CD4-positive, alpha-beta T cell treated with Interleukin-4 for 4 hours (primary cell): ENCODE measurements at regions not wholly inside any gene's neighbourhood (a gene's known extent, or its start where the extent isn't known, plus 50 kb on each side); places are given as distances from the start of the nearest gene placed in this dataset.

Source experiments
- DNase-seq: peaks from one replicate; pipeline ENCODE4 v3.0.0-alpha.2; 2020

DNA sequence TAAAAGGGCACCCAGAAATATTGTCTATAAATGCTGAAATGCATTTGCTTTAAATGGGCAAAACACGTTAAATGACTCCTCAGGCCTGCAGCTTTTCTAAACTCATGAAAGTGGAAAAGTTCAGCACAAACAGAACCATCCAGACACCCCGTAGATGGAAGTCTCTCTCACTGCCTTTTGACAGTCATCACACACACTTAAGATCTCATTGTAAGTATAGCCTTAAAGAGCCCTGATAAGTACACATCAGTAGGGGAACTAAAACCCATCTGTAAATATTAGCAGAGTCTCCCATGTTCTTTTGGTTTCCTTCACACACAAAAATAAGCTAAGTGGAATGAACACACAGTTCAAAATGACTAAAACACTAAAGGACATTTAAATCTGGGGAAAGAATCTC, 166.7 kb downstream of the LTN1 start:
- DNase-seq = no peak

DNA sequence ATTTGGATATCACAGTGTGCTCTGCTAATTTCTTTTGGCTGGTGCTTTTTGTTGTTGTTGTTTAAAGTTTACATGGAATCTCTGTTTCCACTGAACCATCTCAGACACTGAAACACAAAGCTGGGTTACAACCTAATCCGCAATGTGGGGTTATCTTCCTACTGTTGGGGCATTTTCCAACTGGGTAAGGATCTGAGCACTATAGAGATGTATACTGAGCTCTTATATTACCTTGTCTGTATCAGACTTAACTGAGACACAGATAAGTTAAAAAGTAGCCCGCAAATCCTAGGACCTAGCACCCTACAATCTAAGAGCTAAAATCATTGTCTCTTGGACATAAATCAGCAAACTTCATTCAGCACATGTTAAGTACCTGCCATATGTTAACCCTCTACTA, 169.2 kb downstream of the LTN1 start:
- DNase-seq = no peak

DNA sequence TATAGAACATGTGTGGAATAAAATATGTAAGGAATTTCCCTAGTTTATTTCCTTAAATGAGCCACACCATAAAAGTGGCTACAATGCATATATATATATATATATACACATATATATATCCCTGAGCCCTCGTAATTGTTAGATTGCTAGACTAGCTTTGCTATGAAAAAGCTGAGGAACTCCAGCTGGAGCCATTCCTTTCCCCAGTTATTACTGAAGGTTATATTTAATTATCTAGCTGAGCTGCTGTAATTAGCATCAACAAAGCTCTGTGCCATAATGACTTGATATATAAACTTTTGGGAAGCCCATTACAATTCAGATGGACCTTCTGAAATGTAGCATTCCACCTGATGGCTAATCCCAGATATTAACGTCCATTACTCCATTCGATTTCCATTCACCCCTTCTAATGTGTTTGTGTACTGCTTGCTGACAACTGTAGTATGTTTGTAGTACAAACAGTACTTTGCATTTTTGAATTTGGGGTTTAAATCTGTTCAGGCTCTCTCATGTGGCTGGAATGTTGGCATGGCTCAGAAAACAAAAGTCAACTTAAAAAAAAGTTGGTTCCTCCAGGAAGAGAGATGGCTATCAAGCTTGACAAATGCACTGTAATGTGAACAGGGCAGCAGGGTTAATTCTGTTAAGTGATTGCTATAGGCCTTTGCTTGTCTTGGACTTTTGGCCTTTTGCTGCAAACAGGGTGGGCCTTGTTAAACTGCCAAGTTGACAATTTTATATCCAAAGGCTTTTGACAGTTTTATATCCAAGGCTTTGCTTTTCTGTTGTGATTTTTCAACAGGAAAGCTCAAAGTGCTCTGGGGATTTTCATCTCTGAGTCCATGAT, 170.0 kb downstream of the LTN1 start:
- DNase-seq = no peak

DNA sequence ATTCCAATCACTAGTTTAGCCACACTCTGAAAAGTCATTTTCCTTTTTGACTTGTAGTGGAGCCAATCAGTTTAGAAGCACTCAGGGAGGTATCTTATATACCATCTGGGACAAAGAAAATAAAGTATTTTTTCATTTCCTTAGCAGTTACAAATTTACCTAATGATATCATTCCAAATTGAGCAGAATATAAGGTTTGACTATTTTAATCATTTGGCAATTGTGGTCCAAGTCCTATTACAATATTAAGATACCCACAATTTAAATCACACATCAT, 170.6 kb downstream of the LTN1 start:
- DNase-seq = no peak

DNA sequence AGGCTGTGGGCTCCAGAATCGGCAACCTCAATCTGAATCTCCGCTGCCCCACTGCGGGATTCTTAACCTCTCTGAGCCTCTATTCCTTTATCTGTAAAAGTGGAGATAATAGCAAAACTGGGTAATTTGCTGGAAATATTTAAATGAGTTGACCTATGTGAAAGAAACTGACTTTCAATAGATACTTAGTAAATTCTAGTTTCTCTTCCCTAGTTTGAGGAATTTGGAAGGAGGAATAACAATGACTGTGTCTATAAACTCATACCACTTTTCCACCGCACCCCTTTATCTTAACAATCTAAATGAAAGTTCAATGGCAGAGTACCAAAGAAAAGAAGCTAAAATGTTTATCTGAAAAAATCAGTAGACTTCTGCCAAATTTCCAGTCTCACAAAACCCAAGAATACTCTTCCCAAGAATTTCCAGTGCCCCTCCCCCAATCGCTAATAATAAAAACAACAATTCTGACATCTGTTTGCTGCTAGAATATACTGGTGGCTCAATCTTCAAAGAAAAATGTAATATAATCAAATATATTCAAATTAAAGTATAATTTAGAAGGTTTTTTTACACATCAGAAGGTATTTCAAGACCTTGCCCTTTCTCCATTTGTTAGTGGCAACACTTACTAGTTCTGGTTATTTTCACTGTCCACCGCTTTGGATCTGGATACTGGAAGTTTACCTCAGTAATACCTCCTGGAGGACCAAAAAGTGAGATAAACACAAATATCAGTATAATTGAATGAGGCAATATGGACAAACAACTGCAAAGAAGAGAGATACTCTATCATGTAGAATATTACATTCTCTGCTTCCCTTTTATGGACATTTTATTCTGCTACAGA, 171.2 kb downstream of the LTN1 start:
- no peak for DNase-seq

DNA sequence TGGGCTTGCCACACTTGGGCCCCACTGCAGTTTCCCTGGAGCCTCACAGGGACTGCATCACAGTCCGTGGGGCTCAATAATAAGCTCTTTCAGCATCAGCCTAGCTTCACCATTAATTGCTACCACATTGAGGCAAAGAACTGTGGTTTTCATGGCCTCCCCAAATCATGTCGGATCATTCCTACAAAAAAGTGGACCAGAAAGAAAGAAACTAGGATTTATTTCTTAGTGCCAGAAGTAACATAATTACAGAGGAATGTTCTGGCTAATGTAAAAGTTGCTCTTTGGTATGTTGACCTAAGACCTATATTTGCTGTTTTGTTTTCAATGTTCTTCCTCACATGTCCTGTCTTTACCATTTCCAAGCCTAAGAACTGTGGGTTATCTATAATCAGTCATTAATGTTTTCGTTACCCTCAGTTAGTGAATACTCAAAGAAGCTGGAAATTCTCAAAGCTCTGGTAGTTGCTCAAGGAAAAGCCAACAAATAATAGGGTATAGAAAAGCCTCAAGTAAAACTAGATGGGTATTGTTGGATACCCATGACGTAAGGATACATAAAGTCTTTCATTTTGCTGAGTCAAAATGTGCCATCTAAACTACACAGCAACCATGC, 173.9 kb downstream of the LTN1 start:
- no peak for DNase-seq

DNA sequence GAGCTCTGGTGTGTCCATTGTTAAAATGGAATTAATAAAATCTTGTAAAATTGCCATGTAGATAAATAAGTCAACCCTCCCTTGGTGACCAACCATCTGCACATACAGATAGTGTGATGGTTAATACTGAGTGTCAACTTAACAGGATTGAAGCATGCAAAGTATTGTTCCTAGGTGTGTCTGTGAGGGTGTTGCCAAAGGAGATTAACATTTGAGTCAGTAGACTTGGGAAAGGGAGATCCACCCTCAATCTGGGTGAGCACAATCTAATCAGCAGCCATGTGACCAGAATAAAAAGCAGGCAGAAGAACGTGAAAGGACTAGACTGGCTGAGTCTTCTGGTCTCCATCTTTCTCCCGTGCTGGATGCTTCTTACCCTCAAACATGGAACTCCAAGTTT, 174.8 kb downstream of the LTN1 start:
- DNase-seq = no peak

DNA sequence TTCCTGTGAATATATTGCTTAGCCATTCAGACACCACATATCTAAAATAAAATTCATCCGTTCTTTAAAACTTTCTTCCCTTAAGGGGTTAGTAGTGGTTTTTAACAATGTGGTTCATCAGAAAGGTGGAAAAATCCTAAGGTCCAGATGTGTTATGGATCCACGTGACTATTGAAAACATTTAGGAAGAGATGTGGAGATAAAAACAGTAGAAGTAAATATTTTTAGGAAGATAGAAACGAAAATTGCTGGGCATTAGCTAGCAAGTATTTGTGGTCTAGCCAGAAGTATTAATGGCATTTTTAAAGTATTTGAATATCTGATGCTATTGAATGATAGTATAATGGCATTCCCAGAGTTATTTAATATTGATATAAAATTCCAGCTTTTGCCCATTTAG, 180.8 kb downstream of the LTN1 start:
- DNase-seq = no peak

DNA sequence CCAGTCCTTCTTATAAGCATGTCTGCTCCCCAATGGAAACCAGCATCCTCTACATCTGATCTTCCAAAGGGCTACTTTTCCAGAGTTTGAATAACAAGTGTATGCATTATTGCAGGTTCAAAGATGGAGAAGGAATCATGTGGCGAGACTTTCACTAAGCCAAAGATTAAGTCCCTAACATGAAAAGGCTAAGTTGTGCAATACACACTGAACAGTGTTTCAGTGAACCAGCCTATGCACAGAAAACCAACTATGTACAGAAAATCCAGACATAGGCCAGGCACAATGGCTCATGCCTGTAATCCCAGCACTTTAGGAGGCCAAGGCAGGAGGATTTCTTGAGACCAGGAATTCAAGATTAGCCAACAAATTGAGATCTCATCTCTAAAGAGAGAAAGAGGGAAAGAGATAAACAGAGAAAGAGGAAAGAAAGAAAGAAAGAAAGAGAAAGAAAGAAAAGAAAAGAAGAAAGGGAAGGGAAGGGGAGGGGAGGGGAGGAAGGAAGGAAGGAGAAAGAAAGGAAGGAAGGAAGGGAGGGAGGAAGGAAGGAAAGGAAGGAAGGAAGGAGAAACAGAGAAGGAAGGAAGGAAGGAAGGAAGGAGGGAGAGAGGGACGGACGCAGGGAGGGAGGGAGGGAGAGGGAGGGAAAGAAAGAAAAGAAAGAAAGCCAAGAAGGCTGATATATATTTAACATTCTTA, 181.7 kb downstream of the LTN1 start:
- DNase-seq = no peak

DNA sequence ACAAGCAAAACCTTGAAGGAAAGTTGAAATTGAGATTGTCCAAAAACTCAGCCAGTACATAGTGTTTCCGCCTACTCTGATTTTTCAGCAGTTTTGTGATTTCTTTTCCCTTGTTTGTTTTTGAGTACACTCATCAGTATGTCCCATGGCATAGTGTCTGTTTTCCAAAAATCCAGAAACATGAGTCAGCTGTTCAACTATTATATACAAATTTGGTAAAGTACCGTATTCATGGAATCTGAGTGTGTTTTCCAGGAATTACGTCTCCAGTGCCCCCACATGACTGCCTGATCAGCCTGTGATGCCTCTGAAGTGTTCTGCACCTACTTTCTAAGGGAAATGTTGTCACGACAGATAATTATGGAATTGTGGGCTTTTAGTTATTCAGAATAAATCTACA, 186.8 kb downstream of the LTN1 start:
- DNase-seq = no peak

DNA sequence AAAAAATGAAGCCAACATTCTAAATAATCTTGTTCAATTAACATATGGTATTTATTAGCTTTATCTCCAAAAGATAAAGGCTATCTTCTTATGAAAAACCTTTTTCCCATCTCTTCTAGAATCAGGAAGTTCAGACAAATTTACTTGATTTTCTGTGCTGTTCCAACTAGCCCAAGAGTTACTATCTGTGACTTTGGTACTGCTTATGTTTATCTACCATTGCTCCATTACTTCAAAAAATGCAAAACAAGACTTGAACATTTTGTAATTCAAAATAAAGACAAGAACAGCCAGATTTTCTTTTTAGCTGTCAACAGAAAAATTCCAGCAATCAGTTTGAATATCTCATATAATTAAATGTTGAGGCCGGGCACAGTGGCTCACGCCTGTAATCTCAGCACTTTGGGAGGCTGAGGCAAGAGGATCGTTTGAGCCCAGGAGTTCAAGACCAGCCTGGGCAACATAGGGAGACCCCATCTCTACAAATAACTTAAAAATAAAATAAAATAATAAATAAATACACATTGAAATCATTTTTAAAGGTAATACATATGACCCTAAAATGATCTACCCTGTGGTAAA, 188.5 kb downstream of the LTN1 start:
- no peak for DNase-seq

DNA sequence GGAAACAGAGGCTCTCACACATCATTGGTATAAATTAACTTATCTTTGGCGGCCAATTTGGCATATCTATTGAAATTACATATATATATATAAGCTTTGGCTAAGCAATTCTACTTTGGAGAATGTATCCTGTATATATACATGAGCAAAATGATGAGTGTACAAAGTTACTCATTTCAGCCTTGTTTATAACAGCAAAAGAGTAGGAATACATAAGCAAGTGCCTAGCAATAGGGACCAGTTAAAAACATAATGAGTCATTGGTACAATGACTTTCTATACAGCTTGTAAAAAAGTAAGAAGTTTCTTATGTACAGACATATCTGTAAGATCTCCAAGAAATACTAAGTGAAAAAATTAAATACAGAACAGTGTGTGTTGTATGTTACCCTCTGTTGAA, 190.8 kb downstream of the LTN1 start:
- no peak for DNase-seq

DNA sequence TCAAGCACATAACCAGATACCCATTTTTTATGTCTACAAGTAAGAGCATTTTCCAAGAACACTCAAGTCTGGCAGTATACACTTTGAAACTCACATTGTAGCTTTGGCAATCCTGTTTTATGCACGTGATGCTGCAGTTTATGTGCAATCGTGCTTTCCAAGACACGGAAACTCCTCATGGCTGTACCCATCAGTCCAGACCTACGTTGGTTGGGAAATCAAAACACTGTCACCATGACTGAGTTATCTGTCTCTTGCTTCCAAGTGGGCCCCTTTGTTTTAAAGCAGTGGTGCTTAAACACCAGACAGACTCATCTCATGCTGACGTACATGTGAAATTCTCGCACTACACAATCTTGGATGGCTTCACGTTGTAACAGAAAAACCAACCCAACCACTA, 192.8 kb downstream of the LTN1 start:
- no peak for DNase-seq

DNA sequence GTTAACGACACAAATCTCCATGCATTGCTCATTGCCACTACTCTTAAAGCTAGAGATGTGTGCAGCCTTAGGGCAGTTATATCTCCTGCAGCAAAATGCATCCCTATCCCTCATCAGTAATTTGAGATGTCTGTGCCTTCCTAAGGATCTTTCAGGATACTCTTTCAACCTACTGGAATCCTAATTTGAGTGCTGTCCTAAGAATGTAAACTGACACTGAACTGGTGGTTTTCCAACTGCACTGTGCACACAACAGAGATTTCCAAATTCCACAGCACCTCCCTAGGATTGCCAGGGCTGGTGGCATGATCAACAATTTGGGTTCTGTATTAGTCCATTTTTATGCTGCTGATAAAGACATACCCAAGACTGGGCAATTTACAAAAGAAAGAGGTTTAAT, 193.9 kb downstream of the LTN1 start:
- DNase-seq = no peak

DNA sequence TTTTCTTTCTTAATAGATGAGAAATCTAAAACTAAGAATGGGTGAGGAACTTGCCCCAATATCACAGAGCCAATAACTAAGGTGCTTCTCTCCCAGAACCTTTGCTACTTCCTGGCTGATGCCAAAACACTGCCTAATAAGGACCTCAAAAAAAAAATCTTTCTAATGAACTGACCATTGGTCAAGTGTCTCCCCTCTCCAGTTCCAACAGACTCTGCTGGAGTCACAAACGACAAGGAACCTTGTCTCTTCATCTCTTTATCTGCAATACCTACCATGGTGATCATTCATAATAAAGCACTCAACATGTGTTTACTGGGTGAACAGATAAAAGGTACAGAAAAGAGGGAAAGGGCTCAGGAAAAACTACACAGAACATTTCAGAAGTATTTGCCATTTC, 197.4 kb downstream of the LTN1 start:
- DNase-seq = no peak

DNA sequence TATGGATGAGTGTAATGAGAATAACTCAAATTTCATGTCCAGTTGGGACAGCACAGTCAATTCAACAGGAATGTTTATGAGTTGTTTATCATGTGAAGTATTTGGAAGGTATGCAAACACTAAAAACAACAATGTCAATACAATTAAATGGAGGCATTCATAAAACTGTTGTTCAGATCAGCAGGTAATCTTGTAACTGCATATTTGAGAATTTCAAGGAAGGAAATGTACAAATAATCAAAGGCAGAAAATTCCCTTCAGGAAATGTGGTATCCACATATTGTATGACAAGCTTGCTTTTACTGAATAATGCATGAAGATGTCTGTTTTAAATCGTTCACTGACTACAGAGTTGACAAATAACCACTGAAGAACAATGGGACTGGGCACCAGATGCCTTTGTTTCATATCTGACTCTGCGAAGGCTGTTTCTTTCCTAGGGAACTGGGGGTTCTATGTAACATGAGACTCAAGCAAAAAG, 198.3 kb downstream of the LTN1 start:
- DNase-seq = no peak

DNA sequence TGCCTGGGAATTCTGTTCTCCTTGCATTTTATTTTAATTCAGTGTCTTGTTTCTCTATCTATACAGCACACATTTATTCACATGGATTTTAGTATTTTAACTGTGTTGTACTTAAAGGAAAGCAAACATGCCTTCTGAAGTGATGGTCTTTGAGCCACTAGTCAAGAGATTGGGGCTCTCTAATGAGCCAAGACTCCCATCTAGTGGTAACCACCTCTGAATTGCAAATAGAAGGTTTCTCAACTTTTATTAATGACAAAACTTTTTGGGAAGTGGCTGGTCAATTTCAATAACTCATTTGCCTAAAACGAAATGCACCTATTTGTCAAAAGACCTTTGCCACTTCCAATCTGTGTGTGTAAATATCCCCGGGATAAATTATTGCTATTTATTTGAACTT, 199.6 kb downstream of the LTN1 start:
- DNase-seq = peak; percentile 5

DNA sequence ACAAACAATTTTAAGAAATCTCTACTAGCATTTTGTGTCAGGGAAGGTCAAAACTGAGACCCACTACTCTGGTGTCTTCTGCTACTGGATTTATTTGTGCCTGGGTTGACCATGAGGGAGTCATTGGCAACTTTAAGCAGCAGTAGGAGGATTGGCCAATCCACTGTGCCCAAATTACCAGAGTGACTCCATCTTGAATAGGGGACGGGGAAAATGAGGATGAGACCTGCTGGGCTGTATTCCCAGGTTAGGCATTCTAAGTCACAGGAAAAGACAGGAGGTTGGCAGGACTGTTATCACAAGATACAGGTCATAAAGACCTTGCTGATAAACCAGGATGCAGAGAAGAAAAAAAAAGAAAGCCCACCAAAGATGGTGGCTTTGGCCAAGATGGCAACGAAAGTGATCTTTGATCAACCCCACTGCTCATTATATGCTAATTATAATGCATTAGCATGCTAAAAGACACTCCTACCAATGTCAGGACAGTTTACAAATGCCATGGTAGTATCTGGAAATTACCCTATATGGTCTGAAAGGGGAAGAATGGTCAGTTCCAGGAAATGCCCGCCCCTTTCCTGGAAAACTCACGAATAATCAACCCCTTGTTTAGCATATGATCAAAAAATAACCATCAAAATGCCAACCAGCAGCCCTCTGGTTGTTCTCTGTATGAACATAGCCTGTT, 200.9 kb downstream of the LTN1 start:
- no peak for DNase-seq

DNA sequence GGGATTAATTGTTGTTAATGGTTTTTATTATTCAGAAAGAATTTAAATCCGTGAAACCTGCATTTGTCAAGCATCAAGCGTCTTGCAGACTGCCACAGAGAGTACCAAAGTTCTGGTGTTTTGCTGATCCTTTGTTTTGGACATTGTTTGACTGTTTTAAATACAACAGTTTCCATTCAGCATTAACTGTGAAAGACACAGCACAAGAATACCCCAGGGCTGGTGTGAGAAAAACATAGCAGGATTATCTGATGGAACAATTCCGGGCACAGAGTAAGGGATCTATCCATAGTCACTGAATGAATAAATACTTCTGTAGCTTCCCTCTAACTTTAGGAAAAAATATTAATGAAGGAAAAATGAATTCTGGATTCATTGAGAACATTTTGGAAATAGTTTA, 202.3 kb downstream of the LTN1 start:
- no peak for DNase-seq

DNA sequence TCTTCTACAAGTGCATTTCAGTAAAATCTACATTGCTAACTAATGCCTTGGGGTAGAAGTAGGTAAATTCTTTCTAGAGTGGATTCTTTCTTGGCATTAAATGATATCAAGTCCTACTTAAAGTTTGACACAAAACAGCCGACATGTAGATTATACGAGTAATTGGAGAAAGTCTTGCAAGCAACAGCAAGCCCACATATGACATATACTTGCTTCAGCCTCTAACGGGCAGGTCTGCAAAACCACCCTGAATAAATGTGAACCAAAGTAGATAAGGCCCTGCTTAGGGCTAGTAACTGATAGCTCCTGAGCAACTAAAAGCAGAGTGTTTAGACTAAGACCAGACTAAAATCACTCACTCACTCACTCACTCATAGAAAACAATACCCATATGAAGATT, 203.2 kb downstream of the LTN1 start:
- no peak for DNase-seq

DNA sequence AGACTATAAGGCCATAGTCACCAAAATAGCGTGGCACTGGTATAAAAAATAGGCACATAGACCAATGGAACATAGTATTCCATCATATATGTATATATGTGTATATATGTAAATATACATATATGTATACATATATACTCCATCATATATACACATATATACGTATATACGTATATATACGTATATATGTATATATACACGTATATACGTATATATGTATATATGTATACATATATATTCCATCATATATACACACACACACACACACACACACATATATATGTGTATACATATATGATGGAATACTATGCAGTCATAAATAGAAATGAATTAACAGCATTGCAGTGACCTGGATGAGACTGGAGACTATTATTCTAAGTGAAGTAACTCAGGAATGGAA, 204.6 kb downstream of the LTN1 start:
- no peak for DNase-seq

DNA sequence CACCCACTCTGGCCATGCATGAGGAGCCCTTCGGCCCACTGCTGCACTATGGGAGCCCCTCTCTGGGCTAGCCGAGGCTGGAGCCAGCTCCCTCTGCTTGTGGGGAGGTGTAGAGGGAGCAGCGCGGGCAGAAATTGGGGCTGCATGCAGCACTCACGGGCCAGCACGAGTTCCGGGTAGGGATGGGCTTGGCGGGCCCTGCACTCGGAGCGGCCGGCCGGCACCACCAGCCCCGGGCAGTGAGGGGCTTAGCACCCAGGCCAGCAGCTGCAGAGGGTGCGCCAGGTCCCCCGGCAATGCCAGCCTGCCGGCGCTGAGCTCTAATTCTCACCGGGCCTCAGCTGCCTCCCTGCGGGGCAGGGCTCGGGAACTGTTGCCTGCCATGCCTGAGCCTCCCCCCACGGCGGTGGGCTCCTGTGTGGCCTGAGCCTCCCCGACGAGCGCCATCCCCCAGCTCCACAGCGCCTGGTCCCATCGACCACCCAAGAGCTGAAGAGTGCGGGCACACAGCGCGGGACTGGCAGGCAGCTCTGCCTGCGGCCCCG, 209.0 kb downstream of the LTN1 start:
- no peak for DNase-seq
